Smooth muscle cell (in vitro differentiated cells): ENCODE measurements at regions not wholly inside any gene's neighbourhood (a gene's known extent, or its start where the extent isn't known, plus 50 kb on each side); places are given as distances from the start of the nearest gene placed in this dataset.

Source experiments
- DNase-seq: peaks from one replicate; lab custom pipeline; 2025; ENCODE audit not compliant: unreplicated experiment; lab: John Stamatoyannopoulos, UW
- H2AFZ ChIP-seq: fragments of 200-600 bp; sonication (generic); 2 replicates; pipeline ENCODE4 v1.6.0; 2016; ENCODE audit warnings: antibody characterized with exemption, low read depth, mild to moderate bottlenecking
- H3F3A ChIP-seq: fragments of 200-600 bp; sonication (generic); 2 replicates; pipeline ENCODE4 v1.6.0; 2017; ENCODE audit warnings: antibody characterized with exemption, low read depth
- H3K27ac ChIP-seq: fragments of 200-600 bp; sonication (generic); 2 replicates; pipeline ENCODE4 v1.5.1; 2016; ENCODE audit warnings: low read depth, mild to moderate bottlenecking
- H3K27me3 ChIP-seq: fragments of 200-600 bp; sonication (generic); 2 replicates; pipeline ENCODE4 v1.6.1; 2016; ENCODE audit warnings: low read depth, mild to moderate bottlenecking
- H3K36me3 ChIP-seq: fragments of 200-600 bp; sonication (generic); 2 replicates; pipeline ENCODE4 v1.5.1; 2016; ENCODE audit warnings: low read depth
- H3K4me1 ChIP-seq: fragments of 200-600 bp; sonication (generic); 2 replicates; pipeline ENCODE4 v1.5.1; 2016; ENCODE audit warnings: low read depth
- H3K4me2 ChIP-seq: fragments of 200-600 bp; sonication (generic); 2 replicates; pipeline ENCODE4 v1.6.0; 2016; ENCODE audit warnings: mild to moderate bottlenecking
- H3K4me3 ChIP-seq: fragments of 200-600 bp; sonication (generic); 2 replicates; pipeline ENCODE4 v1.5.1; 2016; ENCODE audit warnings: mild to moderate bottlenecking
- H3K79me2 ChIP-seq: fragments of 200-600 bp; sonication (generic); 2 replicates; pipeline ENCODE4 v1.6.0; 2016; ENCODE audit warnings: low read depth, mild to moderate bottlenecking
- H3K9ac ChIP-seq: fragments of 200-600 bp; sonication (generic); 2 replicates; pipeline ENCODE4 v1.6.0; 2016; ENCODE audit warnings: low read depth
- H3K9me3 ChIP-seq: fragments of 200-600 bp; sonication (generic); replicated peaks from 2 replicates; pipeline ENCODE4 v1.5.1; 2016; ENCODE audit warnings: low read depth
- H4K20me1 ChIP-seq: fragments of 200-600 bp; sonication (generic); 2 replicates; pipeline ENCODE4 v1.6.0; 2016; ENCODE audit warnings: low read depth
- CTCF ChIP-seq: fragments of 200-600 bp; sonication (generic); IDR thresholded peaks from 2 replicates; pipeline ENCODE4 v1.5.1; 2017; ENCODE audit warnings: borderline replicate concordance, mild to moderate bottlenecking, antibody characterized with exemption; ENCODE audit not compliant: insufficient read depth, poor library complexity, severe bottlenecking
- WGBS: methylation state at CpG from one replicate; pipeline ENCODE4 v1.1.7; 2016; ENCODE audit warnings: low lambda C conversion rate; 5-methylcytosine and 5-hydroxymethylcytosine counted together

- no peak for TF ChIP-seq CTCF
- Histone ChIP-seq H4K20me1 (no peaks in the 10 kb centered on the region), H3K9ac (no peak overlapping the region), H3K4me2 (no peak overlapping the region), H3K36me3 (no peaks in the 10 kb centered on the region), H3K27me3 (no peaks in the 10 kb centered on the region), H3K4me1 (no peaks in the 10 kb centered on the region), H3F3A (no peaks in the 10 kb centered on the region), H2AFZ (no peak overlapping the region), H3K27ac (no peak overlapping the region), H3K9me3 (no peaks in the 10 kb centered on the region), H3K79me2 (no peaks in the 10 kb centered on the region), H3K4me3 (no peak overlapping the region)
- WGBS, result 98% methylated on average over 2 of the region's 2 CpGs
- DNase-seq, result no peak
Measured at GRCh38 chr2:37532503-37532902, 138.9 kb downstream of the CDC42EP3 start.

- Histone ChIP-seq H3K4me1 (no peaks in the 10 kb centered on the region), H3K36me3 (no peaks in the 10 kb centered on the region), H3K4me2 (no peak overlapping the region), H3K79me2 (no peaks in the 10 kb centered on the region), H3K9ac (no peak overlapping the region), H3K9me3 (no peaks in the 10 kb centered on the region), H3K27ac (no peak overlapping the region), H4K20me1 (no peaks in the 10 kb centered on the region), H2AFZ (no peak overlapping the region), H3K27me3 (peaks cover 4% of the 10 kb centered on the region), H3F3A (no peaks in the 10 kb centered on the region), H3K4me3 (no peak overlapping the region)
- DNase-seq, result no peak
- 94% methylated on average over 5 of the region's 5 CpGs for WGBS
- TF ChIP-seq CTCF, result no peak
Measured at GRCh38 chr2:37537316-37537715, 134.1 kb downstream of the CDC42EP3 start.

- Histone ChIP-seq H3K4me2 (no peak overlapping the region), H3K27ac (no peak overlapping the region), H3K9me3 (no peaks in the 10 kb centered on the region), H3F3A (no peaks in the 10 kb centered on the region), H3K9ac (no peak overlapping the region), H3K27me3 (peaks cover 4% of the 10 kb centered on the region), H3K4me3 (no peak overlapping the region), H3K4me1 (no peaks in the 10 kb centered on the region), H2AFZ (no peak overlapping the region), H4K20me1 (no peaks in the 10 kb centered on the region), H3K79me2 (no peaks in the 10 kb centered on the region), H3K36me3 (no peaks in the 10 kb centered on the region)
- DNase-seq, result no peak
- WGBS, result 91% methylated on average over 5 of the region's 5 CpGs
- no peak for TF ChIP-seq CTCF
Measured at GRCh38 chr2:37541516-37541915, 129.9 kb downstream of the CDC42EP3 start.

- Histone ChIP-seq H3K79me2 (no peaks in the 10 kb centered on the region), H3K27me3 (peaks cover 4% of the 10 kb centered on the region), H3K4me3 (no peak overlapping the region), H3F3A (no peaks in the 10 kb centered on the region), H2AFZ (no peak overlapping the region), H3K4me1 (no peaks in the 10 kb centered on the region), H4K20me1 (no peaks in the 10 kb centered on the region), H3K4me2 (no peak overlapping the region), H3K9me3 (no peaks in the 10 kb centered on the region), H3K36me3 (no peaks in the 10 kb centered on the region), H3K27ac (no peak overlapping the region), H3K9ac (no peak overlapping the region)
- no peak for DNase-seq
- WGBS, result 82% methylated on average over 4 of the region's 4 CpGs
- no peak for TF ChIP-seq CTCF
Measured at GRCh38 chr2:37543999-37544557, 127.4 kb downstream of the CDC42EP3 start.
